ENCODE measurements at regions not wholly inside any gene's neighbourhood (a gene's known extent, or its start where the extent isn't known, plus 50 kb on each side); places are given as distances from the start of the nearest gene placed in this dataset.

- TF ChIP-seq CTCF (IDR thresholded peaks at IDR 0.05; ENCODE audit: low read depth, low read length): no peak
- no peak for TF ChIP-seq MAX (IDR thresholded peaks at IDR 0.05; ENCODE audit: low read depth, low read length)
- no peak for TF ChIP-seq MYC (IDR thresholded peaks at IDR 0.05; ENCODE audit: low read depth, low read length)
- no peak for TF ChIP-seq POLR2A (IDR thresholded peaks at IDR 0.05; ENCODE audit: extremely low read depth, insufficient read length)
- no peak for DNase-seq (ENCODE audit: low read depth)
These were observed 175.0 kb upstream of the SGO1 start for GRCh38 chr3:20361000-20361399.

GRCh38 chr3:20353286-20353685 lies 167.3 kb upstream of the SGO1 start:
- DNase-seq (ENCODE audit: low read depth): no peak
- TF ChIP-seq CTCF (IDR thresholded peaks at IDR 0.05; ENCODE audit: low read depth, low read length): no peak
- TF ChIP-seq MYC (IDR thresholded peaks at IDR 0.05; ENCODE audit: low read depth, low read length): no peak
- TF ChIP-seq POLR2A (IDR thresholded peaks at IDR 0.05; ENCODE audit: extremely low read depth, insufficient read length): no peak
- TF ChIP-seq MAX (IDR thresholded peaks at IDR 0.05; ENCODE audit: low read depth, low read length): no peak
- H3K4me3 ChIP-seq (ENCODE audit: low read depth, low read length): no peak overlapping the region

More at GRCh38 chr3:20361000-20361399, 175.0 kb upstream of the SGO1 start:
- H3K4me3 ChIP-seq (ENCODE audit: low read depth, low read length): no peak overlapping the region

- TF ChIP-seq MYC (IDR thresholded peaks at IDR 0.05; ENCODE audit: low read depth, low read length) (no peak), MAX (IDR thresholded peaks at IDR 0.05; ENCODE audit: low read depth, low read length) (no peak), POLR2A (IDR thresholded peaks at IDR 0.05; ENCODE audit: extremely low read depth, insufficient read length) (no peak), CTCF (IDR thresholded peaks at IDR 0.05; ENCODE audit: low read depth, low read length) (no peak)
- H3K4me3 ChIP-seq (ENCODE audit: low read depth, low read length): no peak overlapping the region
- peak; percentile 23 for DNase-seq (ENCODE audit: low read depth)
These were observed 166.7 kb upstream of the SGO1 start for GRCh38 chr3:20352546-20353179.

GRCh38 chr3:20350449-20350848 lies 164.4 kb upstream of the SGO1 start:
- no peak for DNase-seq (ENCODE audit: low read depth)
- TF ChIP-seq CTCF (IDR thresholded peaks at IDR 0.05; ENCODE audit: low read depth, low read length): no peak
- TF ChIP-seq MAX (IDR thresholded peaks at IDR 0.05; ENCODE audit: low read depth, low read length): no peak
- no peak for TF ChIP-seq MYC (IDR thresholded peaks at IDR 0.05; ENCODE audit: low read depth, low read length)
- TF ChIP-seq POLR2A (IDR thresholded peaks at IDR 0.05; ENCODE audit: extremely low read depth, insufficient read length): no peak
- H3K4me3 ChIP-seq (ENCODE audit: low read depth, low read length): no peak overlapping the region

- no peak for TF ChIP-seq POLR2A (IDR thresholded peaks at IDR 0.05; ENCODE audit: extremely low read depth, insufficient read length)
- TF ChIP-seq CTCF (IDR thresholded peaks at IDR 0.05; ENCODE audit: low read depth, low read length): no peak
- TF ChIP-seq MYC (IDR thresholded peaks at IDR 0.05; ENCODE audit: low read depth, low read length): no peak
- no peak for TF ChIP-seq MAX (IDR thresholded peaks at IDR 0.05; ENCODE audit: low read depth, low read length)
- DNase-seq (ENCODE audit: low read depth): no peak
- H3K4me3 ChIP-seq (ENCODE audit: low read depth, low read length): no peak overlapping the region
These were observed 160.9 kb upstream of the SGO1 start for GRCh38 chr3:20346916-20347315.

Measured in NB4 (cell line).